HepG2 (cell line): ENCODE measurements at regions not wholly inside any gene's neighbourhood (a gene's known extent, or its start where the extent isn't known, plus 50 kb on each side); places are given as distances from the start of the nearest gene placed in this dataset.
A peak's percentile ranks its signal among the peaks of the same experiment; 100 is the strongest.

ENCODE experiments used
- CEBPB ChIP-seq: IDR thresholded peaks from 2 replicates; pipeline ENCODE4 v1.6.1; 2011; ENCODE audit warnings: low read depth, low read length, improper control_type of control experiment, borderline replicate concordance
- CREBL2 ChIP-seq: sonication (generic); formaldehyde crosslinking; IDR thresholded peaks from 2 replicates; pipeline ENCODE4 v1.8.1; 2023; ENCODE audit warnings: missing genetic modification reagents, mild to moderate bottlenecking, borderline replicate concordance
- E2F5 ChIP-seq: sonication (generic); formaldehyde crosslinking; conservative IDR thresholded peaks from 2 replicates; pipeline ENCODE4 v1.4.0; 2020; ENCODE audit warnings: missing genetic modification reagents
- HCFC1 ChIP-seq: fragments of 150-350 bp; IDR thresholded peaks from 2 replicates; pipeline ENCODE4 v1.6.1; 2014; ENCODE audit warnings: low read depth, low read length
- MAFG ChIP-seq: sonication (generic); formaldehyde crosslinking; IDR thresholded peaks from 2 replicates; pipeline ENCODE4 v1.5.1; 2020; ENCODE audit warnings: mild to moderate bottlenecking, missing genetic modification reagents
- NAIF1 ChIP-seq: sonication (generic); formaldehyde crosslinking; IDR thresholded peaks from 2 replicates; pipeline ENCODE4 v1.5.0; 2020; ENCODE audit warnings: mild to moderate bottlenecking, missing genetic modification reagents, borderline replicate concordance
- POGK ChIP-seq: sonication (generic); formaldehyde crosslinking; conservative IDR thresholded peaks from 2 replicates; pipeline ENCODE4 v1.8.0; 2022; ENCODE audit warnings: mild to moderate bottlenecking, moderate library complexity, missing genetic modification reagents
- ZNF282 ChIP-seq: fragments of 450-650 bp; IDR thresholded peaks from 2 replicates; pipeline ENCODE4 v1.6.1; 2018; ENCODE audit not compliant: partially characterized antibody
- ZNF605 ChIP-seq: sonication (generic); formaldehyde crosslinking; IDR thresholded peaks from 2 replicates; pipeline ENCODE4 v1.8.0; 2022; ENCODE audit warnings: mild to moderate bottlenecking, missing genetic modification reagents
- ZNF761 ChIP-seq: sonication (generic); formaldehyde crosslinking; conservative IDR thresholded peaks from 2 replicates; pipeline ENCODE4 v1.4.0; 2020; ENCODE audit warnings: mild to moderate bottlenecking, missing genetic modification reagents
- TF ChIP-seq, protein P1 (sequence below), 2 experiments: fragments of 450-650 bp in 1 of 2; sonication (generic) in 1 of 2; formaldehyde crosslinking in 1 of 2; IDR thresholded peaks; 2 replicates each; pipeline versions ENCODE4 v1.6.1 to v1.8.0; 2016 to 2022; ENCODE audit warnings: antibody characterized with exemption in 1 of 2, mild to moderate bottlenecking in 1 of 2, missing genetic modification reagents in 1 of 2
- TF ChIP-seq, protein P2 (sequence below): IDR thresholded peaks from 2 replicates; pipeline ENCODE4 v1.6.1; 2016; ENCODE audit warnings: low read depth, control low read depth
- TF ChIP-seq, protein P3 (sequence below): sonication (generic); formaldehyde crosslinking; IDR thresholded peaks from 2 replicates; pipeline ENCODE4 v1.5.0; 2020; ENCODE audit warnings: missing genetic modification reagents, mild to moderate bottlenecking, borderline replicate concordance

DNA sequence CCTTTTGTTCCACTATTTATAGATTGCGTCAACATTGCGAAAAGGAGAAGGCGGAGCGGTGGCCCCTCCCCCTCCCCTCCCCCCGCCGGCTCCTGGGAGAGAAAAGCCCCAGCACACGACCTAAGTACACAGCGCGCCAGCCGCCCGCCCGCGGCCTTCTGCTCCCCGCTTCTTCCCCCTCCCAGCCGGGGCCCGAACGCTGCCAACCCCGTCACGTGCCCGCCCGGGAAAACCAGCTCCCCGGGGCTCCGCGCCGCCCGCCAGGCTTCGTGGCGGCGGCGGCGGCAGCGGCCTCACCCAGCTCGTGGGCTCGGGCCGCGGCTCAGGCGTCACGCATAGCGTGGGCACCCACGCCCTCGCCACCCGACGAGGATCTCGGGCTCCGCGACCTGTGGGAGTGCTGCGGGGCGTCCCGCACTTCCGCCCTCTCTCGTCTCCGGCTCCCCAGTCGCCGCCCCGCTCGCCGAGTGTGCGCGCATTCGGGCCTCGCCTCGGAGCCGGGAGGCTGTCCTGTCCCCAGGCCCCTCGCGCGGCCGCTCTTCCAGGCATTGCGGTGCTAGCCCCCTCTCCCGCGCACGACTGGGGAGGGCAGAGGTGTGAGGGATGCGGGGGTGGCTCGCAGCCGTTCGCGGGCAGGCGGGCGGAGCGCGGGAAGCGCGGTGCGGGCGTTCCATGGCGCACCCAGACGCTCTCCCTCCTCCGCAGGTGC is 110.5 kb downstream of the KCNRG start (continued):
- TF ChIP-seq, protein P1, sequence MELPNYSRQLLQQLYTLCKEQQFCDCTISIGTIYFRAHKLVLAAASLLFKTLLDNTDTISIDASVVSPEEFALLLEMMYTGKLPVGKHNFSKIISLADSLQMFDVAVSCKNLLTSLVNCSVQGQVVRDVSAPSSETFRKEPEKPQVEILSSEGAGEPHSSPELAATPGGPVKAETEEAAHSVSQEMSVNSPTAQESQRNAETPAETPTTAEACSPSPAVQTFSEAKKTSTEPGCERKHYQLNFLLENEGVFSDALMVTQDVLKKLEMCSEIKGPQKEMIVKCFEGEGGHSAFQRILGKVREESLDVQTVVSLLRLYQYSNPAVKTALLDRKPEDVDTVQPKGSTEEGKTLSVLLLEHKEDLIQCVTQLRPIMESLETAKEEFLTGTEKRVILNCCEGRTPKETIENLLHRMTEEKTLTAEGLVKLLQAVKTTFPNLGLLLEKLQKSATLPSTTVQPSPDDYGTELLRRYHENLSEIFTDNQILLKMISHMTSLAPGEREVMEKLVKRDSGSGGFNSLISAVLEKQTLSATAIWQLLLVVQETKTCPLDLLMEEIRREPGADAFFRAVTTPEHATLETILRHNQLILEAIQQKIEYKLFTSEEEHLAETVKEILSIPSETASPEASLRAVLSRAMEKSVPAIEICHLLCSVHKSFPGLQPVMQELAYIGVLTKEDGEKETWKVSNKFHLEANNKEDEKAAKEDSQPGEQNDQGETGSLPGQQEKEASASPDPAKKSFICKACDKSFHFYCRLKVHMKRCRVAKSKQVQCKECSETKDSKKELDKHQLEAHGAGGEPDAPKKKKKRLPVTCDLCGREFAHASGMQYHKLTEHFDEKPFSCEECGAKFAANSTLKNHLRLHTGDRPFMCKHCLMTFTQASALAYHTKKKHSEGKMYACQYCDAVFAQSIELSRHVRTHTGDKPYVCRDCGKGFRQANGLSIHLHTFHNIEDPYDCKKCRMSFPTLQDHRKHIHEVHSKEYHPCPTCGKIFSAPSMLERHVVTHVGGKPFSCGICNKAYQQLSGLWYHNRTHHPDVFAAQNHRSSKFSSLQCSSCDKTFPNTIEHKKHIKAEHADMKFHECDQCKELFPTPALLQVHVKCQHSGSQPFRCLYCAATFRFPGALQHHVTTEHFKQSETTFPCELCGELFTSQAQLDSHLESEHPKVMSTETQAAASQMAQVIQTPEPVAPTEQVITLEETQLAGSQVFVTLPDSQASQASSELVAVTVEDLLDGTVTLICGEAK (IDR thresholded peaks at IDR 0.05) = no peak
- TF ChIP-seq, protein P1 (CRISPR knock-in tag; IDR thresholded peaks at IDR 0.05) = peak; percentile 85
- TF ChIP-seq CREBL2 (CRISPR knock-in tag) (0 out of 2 replicates have a peak, but pooled peaks have one; percentile 10), HCFC1 (no peak), CEBPB (peak; percentile 82), POGK (CRISPR knock-in tag) (peak; percentile 89), E2F5 (CRISPR knock-in tag) (peak; percentile 68; the same call in 1 of the 2 replicates), ZNF761 (no peak), MAFG (CRISPR knock-in tag) (no peak), ZNF282 (no peak), ZNF605 (CRISPR knock-in tag) (no peak; the same call in 1 of the 2 replicates), NAIF1 (CRISPR knock-in tag) (no peak)
- TF ChIP-seq, protein P2, sequence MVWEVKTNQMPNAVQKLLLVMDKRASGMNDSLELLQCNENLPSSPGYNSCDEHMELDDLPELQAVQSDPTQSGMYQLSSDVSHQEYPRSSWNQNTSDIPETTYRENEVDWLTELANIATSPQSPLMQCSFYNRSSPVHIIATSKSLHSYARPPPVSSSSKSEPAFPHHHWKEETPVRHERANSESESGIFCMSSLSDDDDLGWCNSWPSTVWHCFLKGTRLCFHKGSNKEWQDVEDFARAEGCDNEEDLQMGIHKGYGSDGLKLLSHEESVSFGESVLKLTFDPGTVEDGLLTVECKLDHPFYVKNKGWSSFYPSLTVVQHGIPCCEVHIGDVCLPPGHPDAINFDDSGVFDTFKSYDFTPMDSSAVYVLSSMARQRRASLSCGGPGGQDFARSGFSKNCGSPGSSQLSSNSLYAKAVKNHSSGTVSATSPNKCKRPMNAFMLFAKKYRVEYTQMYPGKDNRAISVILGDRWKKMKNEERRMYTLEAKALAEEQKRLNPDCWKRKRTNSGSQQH (CRISPR knock-in tag) = no peak
- TF ChIP-seq, protein P3, sequence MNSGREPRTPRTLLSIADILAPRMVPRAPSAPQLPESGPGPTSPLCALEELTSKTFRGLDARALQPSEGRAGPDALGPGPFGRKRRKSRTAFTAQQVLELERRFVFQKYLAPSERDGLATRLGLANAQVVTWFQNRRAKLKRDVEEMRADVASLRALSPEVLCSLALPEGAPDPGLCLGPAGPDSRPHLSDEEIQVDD = peak; percentile 96; the same call in 1 of the 2 replicates
